HG02588 (cell line): ENCODE measurements at regions not wholly inside any gene's neighbourhood (a gene's known extent, or its start where the extent isn't known, plus 50 kb on each side); places are given as distances from the start of the nearest gene placed in this dataset.
A peak's percentile ranks its signal among the peaks of the same experiment; 100 is the strongest.

Source experiments
- ATAC-seq: cut with Tn5 transposase; IDR thresholded peaks from one replicate; pipeline ENCODE4 v1.9.1; 2021; ENCODE audit warnings: mild to moderate bottlenecking, moderate library complexity; ENCODE audit not compliant: unreplicated experiment

- no peak for ATAC-seq
Measured at GRCh38 chr13:30151388-30151787, 156.0 kb downstream of the KATNAL1 start.

GRCh38 chr13:30149248-30149647 is 158.1 kb downstream of the KATNAL1 start:
- no peak for ATAC-seq

- no peak for ATAC-seq
Measured at GRCh38 chr13:30148786-30149185, 158.6 kb downstream of the KATNAL1 start.

- no peak for ATAC-seq
Measured at GRCh38 chr13:30148171-30148754, 159.1 kb downstream of the KATNAL1 start.

GRCh38 chr13:30147421-30147820 is 159.9 kb downstream of the KATNAL1 start:
- no peak for ATAC-seq

- no peak for ATAC-seq
Measured at GRCh38 chr13:30147015-30147414, 160.3 kb downstream of the KATNAL1 start.

GRCh38 chr13:30145709-30146367 is 161.5 kb downstream of the KATNAL1 start:
- ATAC-seq, result peak; percentile 67

GRCh38 chr13:30143666-30144400 is 163.5 kb downstream of the KATNAL1 start:
- no peak for ATAC-seq

- no peak for ATAC-seq
Measured at GRCh38 chr13:30142486-30143211, 164.7 kb downstream of the KATNAL1 start.

- no peak for ATAC-seq
Measured at GRCh38 chr13:30141775-30142485, 165.4 kb downstream of the KATNAL1 start.

GRCh38 chr13:30140973-30141372 is 166.4 kb downstream of the KATNAL1 start:
- ATAC-seq, result no peak

- no peak for ATAC-seq
Measured at GRCh38 chr13:30138511-30138910, 168.8 kb downstream of the KATNAL1 start.

- no peak for ATAC-seq
Measured at GRCh38 chr13:30135868-30136267, 171.5 kb downstream of the KATNAL1 start.

- ATAC-seq, result no peak
Measured at GRCh38 chr13:30135351-30135750, 172.0 kb downstream of the KATNAL1 start.

- ATAC-seq, result no peak
Measured at GRCh38 chr13:30134578-30134977, 172.8 kb downstream of the KATNAL1 start.

GRCh38 chr13:30133996-30134395 is 173.4 kb downstream of the KATNAL1 start:
- ATAC-seq, result no peak

- no peak for ATAC-seq
Measured at GRCh38 chr13:30133554-30133912, 173.8 kb downstream of the KATNAL1 start.

GRCh38 chr13:30132623-30133553 is 174.5 kb downstream of the KATNAL1 start:
- peak; percentile 92 for ATAC-seq

- no peak for ATAC-seq
Measured at GRCh38 chr13:30129411-30129810, 177.9 kb downstream of the KATNAL1 start.

GRCh38 chr13:30128591-30128990 is 178.8 kb downstream of the KATNAL1 start:
- peak; percentile 54 for ATAC-seq
